ENCODE measurements at regions not wholly inside any gene's neighbourhood (a gene's known extent, or its start where the extent isn't known, plus 50 kb on each side); places are given as distances from the start of the nearest gene placed in this dataset.

DNA sequence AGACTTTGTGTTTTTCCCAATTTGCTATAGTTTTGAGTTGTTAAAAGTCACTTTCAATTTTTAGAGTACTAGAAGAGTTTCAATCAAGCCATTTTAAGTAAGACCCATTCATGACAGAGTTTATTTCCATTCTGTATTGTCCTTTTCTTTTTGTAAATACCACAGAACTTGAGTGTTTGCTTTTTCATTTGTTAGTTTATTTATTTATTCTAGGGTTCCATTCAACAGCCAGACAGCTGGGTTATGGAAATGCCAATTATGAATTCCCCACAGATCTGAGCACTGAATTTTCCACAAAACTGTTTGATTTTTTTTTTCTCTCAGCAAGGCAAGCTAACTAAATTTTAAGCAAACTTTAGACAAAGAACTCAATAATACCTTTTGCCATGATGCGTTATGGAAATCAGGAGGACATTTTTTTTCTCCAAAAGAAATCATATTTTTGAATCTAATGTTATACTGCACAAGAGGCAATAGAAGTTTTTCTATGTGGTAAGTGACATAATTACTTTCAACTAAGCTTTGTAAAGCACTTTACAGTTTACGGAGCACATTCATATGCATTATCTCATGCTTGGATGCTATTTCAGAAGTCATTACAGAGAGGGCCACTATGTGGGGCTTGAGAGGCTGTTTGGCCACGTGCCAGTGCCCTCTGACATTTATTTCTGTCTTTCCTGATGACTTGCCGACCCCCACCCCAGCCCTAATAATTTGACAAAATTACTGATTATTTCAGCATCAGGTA is 181.5 kb downstream of the VRK1 start:
- intact Hi-C loops (cut with DNase I) = no loop called here
- DNase-seq (ENCODE audit: missing footprints) (no peak), ATAC-seq (no peak)

DNA sequence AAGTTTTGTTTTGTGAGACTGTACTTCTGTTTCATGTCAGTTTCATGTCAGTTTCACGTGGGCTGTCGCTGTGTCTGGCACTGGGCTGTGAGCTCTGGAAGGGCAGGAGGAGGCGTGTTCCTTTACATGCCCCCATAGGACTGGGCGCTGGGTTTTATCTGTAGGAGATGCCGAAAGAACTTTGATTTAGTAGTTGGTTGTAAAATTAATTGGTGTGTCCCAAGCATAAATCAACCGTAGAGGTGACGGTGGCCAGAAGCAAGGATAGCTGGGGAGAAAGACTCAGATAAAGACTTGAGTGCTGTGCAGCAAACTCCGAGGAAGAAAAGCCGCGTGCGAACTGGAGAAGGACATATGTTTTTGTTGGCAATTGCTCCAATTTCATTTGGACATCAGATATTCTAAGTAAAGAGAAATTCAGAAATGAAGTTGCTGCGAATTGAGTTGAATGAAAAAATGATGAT is 182.5 kb downstream of the VRK1 start:
- intact Hi-C loops (cut with DNase I) = no loop called here
- ATAC-seq (no peak), DNase-seq (ENCODE audit: missing footprints) (no peak)

DNA sequence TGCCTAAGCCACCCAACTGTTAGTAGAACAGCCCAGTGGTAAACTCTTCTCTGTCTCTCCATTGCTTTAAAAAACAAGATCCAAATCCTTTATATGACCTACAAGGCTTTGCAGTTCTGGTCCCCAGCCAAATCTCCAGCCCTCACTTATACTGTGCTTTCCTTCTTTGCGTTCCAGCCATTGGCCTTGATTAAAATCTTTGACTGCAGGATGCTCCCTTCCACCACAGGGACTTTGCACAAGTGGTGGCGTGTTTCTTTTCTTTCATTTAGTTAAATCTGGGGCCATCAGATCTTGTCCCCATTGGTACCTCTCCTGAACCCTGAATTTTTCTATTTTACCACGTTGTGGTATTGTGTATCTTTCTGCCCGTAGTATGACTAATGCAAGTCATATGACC is 183.7 kb downstream of the VRK1 start:
- ATAC-seq (no peak), DNase-seq (ENCODE audit: missing footprints) (no peak)
- intact Hi-C loops (cut with DNase I) = no loop called here

DNA sequence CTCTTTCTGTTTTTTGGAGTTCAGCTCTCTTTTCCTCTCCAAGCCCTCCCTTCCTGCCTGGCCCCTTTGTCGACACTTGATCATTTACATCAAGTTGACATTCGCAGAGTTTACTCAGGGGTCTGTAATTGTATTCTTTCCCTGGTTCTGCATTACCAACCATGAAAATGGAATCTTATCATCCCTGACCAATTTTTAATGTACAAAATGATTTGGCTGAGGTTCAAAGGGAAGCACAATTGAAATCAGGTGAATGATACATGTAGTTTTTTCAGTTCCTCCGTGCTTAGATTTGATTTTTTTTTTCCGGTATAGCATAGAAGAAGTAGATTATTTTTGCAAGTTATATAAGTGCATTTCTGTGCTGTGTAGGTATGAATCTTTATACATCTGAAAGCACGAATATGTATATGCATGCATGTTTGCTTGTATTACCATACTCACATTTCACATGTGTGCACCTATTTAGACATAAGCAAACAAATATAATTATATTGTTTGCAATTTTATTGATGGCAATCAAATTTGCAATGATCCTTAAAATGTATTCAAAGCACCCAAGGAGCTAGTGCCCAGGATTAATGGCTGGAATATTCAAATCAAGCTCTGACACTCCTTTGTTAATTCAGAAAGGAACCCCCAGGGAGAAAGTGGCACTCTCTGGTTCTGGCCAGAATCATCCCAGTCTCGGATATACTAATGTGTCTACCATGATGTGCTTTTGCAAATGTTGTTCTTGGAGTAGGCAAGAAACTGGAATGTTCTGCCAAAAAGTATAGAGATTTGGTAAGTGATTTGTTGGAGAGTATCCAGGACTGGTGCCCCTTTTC is 189.3 kb downstream of the VRK1 start:
- no peak for DNase-seq (ENCODE audit: missing footprints)
- intact Hi-C loops (cut with DNase I) = no loop called here
- no peak for ATAC-seq

DNA sequence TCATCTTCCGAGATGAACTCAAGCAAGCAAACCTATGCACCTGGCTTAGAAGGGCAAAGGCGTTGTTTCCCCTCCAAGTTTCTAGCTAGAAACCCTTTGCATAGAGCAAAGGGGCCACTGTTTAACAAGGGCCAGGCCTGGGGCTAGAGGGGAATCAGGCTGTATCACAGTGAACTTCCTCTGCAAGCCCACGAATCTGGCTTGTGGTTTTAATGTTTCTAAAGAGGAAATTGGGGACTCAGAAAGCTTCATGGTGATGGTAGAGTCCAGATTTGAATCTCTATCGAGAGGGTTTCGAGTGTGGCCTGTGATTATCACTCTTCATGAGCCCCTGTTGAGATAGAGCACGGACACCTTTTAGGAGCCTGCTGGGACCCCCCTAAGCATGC is 189.9 kb downstream of the VRK1 start:
- DNase-seq (ENCODE audit: missing footprints) = no peak
- intact Hi-C loops (cut with DNase I) = no loop called here
- no peak for ATAC-seq

DNA sequence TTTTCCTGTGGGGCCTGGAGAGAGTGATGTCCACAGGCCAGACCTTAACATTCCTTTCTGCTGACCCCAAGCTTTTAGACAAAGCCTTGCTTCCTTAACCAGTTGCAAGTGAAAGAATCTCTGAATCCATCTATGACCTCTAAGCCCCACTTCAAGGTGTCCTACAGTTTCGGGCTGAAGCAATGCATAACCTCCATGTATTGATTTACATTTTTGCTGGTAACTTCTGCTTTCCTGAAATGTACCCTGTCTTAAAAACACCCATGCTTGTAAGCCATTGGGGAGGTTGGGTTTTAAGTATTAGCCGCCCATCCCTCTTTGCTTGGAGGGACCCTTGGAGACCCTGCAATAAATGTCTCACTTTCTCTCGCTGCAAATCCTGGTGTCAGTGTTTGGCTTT is 190.6 kb downstream of the VRK1 start:
- intact Hi-C loops (cut with DNase I) = no loop called here
- ATAC-seq = no peak
- DNase-seq (ENCODE audit: missing footprints) = no peak

DNA sequence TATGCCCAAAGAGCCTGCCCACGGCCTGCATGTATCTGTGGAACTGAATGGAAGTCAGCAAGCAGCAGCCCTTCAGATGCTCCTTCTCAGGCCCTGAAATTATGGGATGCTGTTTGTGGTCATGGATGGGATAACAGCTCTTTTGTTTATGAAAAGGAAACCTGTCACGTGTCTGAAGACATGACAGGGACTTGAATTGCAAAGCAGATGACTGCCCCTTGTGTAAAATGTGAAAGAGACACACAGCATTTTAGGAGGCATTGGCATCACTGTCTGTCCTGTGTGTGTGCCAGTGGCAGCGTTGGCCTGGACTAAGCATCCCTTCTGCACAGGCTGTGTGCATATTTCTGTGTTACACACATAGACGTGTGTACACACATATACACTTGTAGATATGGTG is 192.1 kb downstream of the VRK1 start:
- ATAC-seq (no peak), DNase-seq (ENCODE audit: missing footprints) (no peak)
- intact Hi-C loops (cut with DNase I) = no loop called here

DNA sequence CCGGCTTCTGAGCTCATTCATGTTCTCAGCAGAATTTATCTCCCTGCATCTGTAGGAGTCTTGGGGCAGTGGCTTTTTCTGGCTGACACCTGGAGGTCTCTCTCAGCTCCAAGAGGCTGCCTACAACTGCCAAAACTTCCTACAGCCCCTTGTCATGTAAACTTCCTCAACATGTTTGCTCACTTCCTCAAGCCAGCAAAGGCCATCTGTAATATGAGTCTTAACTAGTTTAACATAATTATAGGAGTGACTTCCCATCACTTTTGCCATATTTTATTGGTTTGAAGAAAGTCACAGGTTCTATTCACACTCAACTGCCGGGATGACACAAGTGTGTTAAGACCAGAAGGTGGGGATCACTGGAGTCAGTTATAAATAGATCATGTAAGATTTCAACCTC is 194.0 kb downstream of the VRK1 start:
- no peak for DNase-seq (ENCODE audit: missing footprints)
- intact Hi-C loops (cut with DNase I) = no loop called here
- no peak for ATAC-seq

DNA sequence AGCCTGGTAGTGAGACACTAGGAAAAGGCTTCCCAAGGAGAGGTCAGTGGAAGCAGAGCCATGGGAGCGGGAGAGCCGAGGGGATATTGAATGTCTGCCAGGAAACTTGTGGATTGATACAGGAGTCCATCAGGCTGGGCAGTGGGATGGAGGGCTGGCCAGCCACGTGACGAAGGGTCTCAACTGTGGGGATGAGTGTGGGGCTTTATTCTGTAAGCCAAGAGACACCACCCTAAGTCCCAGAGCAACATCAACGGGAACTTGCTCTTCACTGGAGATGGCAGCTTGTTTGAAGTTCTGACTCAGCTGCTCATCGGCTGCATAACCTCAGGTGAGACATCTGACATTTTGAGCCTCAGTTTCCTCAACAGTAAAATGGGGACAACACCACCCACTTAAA is 197.8 kb downstream of the VRK1 start:
- ATAC-seq = no peak
- intact Hi-C loops (cut with DNase I) = no loop called here
- DNase-seq (ENCODE audit: missing footprints) = no peak

DNA sequence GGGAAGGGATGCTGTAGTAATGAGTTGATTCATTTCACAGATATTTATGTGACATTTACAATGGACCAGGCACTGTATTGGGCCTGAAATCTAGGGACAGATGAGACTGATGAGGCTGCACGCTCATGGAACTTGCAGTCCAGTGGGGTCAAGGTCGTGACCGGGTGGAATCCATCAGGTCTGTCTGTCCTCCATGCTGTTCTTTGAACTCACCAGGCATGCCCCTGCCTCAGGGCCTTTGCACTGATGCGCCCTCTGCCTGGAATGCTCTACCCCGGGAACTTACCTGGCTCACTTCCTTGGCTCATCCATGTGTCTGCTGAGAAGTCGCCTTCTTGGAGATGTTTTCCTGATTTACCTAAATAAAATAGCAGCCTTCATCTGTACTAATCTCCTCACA is 200.1 kb downstream of the VRK1 start:
- ATAC-seq (no peak), DNase-seq (ENCODE audit: missing footprints) (no peak)
- intact Hi-C loops (cut with DNase I) = no loop called here

DNA sequence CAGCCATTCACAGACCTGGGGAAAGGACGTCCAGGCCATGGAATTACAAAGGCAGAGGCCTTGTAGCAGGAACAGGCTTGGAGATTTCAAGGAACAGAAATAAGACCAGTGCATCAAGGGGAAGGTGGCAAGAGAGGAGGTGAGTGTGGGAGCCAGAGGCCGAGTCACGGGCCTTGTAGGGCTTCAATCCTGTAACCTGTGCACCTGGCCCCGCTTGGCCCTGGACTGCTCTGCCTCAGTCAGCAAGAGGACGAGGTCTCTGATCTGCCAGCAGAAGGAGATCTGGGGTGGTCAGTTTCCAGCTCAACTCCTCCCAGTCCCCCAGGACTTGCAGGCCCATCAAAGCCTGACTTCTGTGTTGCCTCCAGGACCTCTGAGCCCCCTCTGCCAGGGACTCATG is 200.8 kb downstream of the VRK1 start:
- no peak for DNase-seq (ENCODE audit: missing footprints)
- intact Hi-C loops (cut with DNase I) = no loop called here
- no peak for ATAC-seq

DNA sequence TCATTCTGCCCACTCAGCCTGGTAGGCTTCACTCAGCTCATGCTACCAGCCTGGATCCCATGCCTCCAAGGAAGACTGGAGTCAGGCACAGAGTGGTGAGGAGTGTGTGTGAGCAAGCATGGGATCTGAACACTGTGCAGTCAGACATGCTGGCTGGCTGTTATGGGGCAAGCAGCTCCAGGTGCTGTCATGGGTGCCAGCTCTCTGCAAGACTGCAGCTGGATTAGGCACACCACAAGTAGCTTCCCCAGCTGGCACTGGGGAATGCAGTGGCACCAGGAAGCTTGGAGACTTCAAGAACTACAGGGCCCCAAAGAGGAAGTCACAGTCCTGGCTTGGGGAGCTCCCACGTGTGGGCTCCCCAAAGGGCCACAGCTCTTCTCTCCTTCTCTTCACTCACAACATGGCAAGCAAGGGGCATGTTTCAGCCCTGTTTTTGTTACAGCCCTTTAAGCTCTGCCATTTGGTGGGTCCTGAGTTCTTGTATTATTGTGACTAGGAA is 202.5 kb downstream of the VRK1 start:
- intact Hi-C loops (cut with DNase I) = no loop called here
- ATAC-seq = no peak
- no peak for DNase-seq (ENCODE audit: missing footprints)

DNA sequence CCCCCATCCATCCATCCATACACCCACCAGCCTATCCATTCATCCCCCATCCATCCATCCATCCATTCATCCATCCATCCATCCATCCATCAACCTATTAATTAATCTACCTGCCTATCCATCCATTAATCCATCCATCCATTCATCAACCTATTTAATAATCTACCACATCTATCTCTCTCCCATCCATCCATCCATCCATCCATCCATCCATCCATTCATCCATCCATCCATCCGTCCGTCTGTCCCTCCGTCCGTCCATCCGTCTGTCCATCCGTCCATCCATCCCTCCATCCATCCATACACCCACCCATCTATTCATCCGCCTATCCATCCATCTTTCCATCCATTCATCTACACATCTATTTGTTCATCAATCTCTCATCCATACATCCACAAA is 205.3 kb downstream of the VRK1 start:
- intact Hi-C loops (cut with DNase I) = no loop called here
- DNase-seq (ENCODE audit: missing footprints) (no peak), ATAC-seq (no peak)

DNA sequence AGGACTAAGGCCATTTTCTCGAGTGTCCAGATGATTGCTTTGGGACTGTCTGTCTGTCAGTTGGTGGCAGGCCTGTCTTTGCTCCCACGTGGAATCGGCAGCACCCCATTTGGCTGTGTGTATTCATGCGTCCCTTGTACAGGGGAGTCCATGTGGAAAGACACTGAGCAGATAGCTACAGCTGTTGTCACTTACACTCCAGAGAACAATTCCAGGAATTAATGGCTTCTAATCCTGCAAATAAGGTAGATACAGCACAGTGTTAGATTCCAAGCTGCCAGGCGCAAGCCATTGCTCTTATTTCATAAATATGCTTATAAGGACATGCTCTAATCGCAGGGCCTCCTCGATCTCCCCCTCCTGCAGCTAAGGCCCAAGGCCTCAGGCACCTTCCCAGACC is 208.8 kb downstream of the VRK1 start:
- ATAC-seq (no peak), DNase-seq (ENCODE audit: missing footprints) (no peak)
- intact Hi-C loops (cut with DNase I) = no loop called here

DNA sequence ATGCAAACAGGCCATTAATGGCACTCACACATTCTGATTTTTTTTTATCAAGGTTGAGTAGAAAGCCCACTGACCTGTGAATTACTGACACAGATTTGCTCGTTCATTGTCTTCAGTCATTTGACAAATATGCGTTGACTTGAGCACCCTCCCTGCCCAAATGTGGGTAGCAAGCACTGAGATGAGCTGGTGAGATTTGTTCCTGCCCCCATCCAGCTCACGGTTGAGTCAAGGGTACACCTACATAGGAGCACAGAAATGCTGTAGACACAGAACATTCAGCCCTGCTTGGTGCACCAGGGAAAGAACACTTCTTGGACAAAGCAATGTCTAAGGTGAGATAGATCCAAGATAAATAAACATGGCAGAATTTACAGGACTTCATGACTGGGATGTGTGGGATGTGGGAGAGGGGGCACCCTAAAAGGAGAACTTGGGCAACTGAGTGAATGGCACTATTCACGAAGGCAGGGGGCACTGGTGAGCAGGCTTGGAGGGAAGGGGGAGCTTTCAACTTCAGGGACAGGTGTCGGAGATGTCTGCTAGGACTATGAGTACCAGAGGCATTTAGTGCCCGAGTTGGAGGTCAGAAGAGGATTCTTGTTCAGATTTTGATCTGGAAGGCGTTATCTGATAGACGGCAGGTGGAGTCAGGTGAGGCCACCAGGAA is 213.4 kb downstream of the VRK1 start:
- ATAC-seq (no peak), DNase-seq (ENCODE audit: missing footprints) (no peak)
- intact Hi-C loops (cut with DNase I) = no loop called here

DNA sequence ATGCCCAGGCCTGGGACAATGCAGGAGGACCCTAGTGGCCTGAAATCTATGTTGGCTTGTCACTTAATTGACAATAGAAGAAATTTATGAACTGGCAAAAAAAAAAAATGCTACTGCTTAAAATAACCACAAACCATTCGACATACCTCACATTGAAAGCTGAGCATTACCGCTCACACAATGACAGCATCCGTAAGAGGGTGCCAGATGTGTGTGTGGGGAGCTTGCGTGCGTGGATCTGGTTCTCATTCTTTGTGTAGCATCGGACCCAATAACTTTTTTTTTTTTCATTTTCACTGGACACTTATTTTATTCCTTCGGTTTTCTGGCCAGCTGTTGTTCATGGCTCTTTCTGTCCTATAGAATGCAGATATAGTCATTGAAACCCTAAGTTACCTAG is 216.7 kb downstream of the VRK1 start:
- ATAC-seq (no peak), DNase-seq (ENCODE audit: missing footprints) (no peak)
- intact Hi-C loops (cut with DNase I) = no loop called here

DNA sequence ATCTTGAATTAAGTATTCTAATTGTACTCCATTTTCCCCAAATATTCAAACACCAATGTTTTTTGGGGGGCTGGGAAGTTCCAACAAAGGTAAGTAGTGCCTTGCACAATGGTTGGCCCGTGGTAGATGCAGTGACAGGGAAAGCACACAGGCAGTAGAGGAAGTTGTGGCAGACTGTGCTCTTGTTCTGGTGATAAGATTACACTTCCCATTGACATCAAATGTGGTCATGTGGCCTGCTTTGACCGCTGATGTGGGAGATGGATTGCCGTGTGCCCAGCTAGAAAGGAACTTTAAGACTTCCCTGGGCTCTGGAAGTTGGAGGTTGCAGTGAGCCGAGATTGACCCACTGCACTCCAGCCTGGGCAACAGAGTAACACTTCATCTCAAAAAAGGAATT is 223.8 kb downstream of the VRK1 start:
- DNase-seq (ENCODE audit: missing footprints) (no peak), ATAC-seq (no peak)
- intact Hi-C loops (cut with DNase I) = no loop called here

DNA sequence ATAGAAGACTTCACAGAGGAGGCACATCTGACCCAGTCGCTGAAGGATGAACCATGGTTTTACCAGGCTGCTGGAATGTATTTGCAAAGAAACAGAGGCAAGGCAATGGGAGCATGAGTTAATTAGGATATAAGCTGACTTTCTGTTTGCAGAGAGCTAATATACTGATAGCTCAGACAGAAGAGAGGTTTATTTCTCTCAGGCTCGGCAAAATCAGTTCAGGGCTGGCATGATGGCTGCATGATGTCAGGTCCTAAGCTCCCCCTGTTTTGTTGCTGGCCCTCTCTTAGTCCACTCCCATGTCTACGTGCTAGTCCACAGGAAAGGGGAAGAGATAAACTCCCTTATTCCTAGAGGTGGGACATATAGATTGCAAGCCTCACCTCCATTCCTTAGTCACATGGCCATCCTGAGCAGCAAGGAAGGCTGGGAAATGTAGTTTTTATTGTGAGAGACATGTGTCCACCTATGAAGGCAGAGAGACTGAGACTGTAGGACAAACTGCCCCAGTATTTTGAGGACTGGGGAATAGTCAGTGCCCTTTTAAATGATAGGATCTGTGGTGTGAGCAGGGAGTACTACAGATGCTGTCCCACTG is 224.5 kb downstream of the VRK1 start:
- intact Hi-C loops (cut with DNase I) = no loop called here
- DNase-seq (ENCODE audit: missing footprints) (no peak), ATAC-seq (no peak)

DNA sequence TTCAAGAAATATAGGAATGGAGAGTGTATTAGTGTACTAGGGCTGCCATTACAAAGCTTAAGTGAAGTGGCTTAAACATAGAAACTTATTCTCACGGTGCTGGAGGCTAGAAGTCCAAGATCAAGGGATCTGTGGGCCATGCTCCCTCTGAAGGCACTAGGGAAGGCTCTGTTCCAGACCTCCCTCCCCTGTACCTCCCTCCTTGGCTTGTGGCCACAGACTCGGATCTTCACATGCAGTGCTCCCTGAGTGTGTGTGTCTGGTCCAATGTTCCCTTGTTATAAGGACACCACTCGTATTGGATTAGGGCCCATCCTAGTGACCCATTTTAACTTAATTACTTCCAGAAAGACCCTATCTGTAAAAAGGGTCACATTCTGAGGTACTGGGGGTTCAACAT is 225.6 kb downstream of the VRK1 start:
- DNase-seq (ENCODE audit: missing footprints) = no peak
- intact Hi-C loops (cut with DNase I) = no loop called here
- no peak for ATAC-seq

Measured in Right ventricle myocardium inferior (tissue), 1 donor.